Testis (tissue), 2 donors: ENCODE measurements at regions not wholly inside any gene's neighbourhood (a gene's known extent, or its start where the extent isn't known, plus 50 kb on each side); places are given as distances from the start of the nearest gene placed in this dataset.

Source experiments
- CTCF ChIP-seq, 3 experiments: fragments of 450-650 bp in 2 of 3; fragments of 200-600 bp in 1 of 3; sonication (generic) in 1 of 3; IDR thresholded peaks; one replicate each; pipeline ENCODE4 v1.5.1; 2016 to 2019; ENCODE audit warnings: antibody characterized with exemption in 3 of 3, mild to moderate bottlenecking in 2 of 3, moderate library complexity in 1 of 3
- POLR2A ChIP-seq: fragments of 450-650 bp; IDR thresholded peaks from one replicate; pipeline ENCODE4 v1.6.1; 2017; ENCODE audit warnings: antibody characterized with exemption, mild to moderate bottlenecking, moderate library complexity

GRCh38 chr3:95459706-95460105 lies 1354.7 kb upstream of the EPHA6 start:
- no peak for TF ChIP-seq CTCF (IDR thresholded peaks at IDR 0.05)
- TF ChIP-seq POLR2A, result no peak
